ENCODE measurements at regions not wholly inside any gene's neighbourhood (a gene's known extent, or its start where the extent isn't known, plus 50 kb on each side); places are given as distances from the start of the nearest gene placed in this dataset.

DNA sequence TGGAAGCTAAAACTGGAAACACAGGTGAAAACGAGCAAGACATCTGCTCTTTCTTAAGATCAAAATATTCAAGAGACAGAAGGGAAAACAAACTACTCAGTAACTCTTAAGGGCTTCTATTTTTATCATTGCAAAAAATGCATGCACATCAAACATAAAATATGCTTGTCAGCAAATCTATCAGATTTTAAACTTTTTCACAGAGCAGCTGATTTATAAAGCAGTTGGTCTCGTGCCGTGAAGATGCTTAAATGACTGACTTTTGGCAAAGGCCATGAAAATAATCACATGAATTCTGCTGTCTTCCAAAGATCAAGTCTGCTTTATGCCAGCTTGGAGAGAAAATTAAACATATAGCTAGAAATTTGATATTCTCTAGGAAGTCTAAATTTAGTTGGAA is 482.1 kb upstream of the HS3ST1 start:
- DNase-seq (ENCODE audit: low read depth): no peak

GRCh38 chr4:11908712-11909111 is 480.0 kb upstream of the HS3ST1 start:
- DNase-seq (ENCODE audit: low read depth): no peak

DNA sequence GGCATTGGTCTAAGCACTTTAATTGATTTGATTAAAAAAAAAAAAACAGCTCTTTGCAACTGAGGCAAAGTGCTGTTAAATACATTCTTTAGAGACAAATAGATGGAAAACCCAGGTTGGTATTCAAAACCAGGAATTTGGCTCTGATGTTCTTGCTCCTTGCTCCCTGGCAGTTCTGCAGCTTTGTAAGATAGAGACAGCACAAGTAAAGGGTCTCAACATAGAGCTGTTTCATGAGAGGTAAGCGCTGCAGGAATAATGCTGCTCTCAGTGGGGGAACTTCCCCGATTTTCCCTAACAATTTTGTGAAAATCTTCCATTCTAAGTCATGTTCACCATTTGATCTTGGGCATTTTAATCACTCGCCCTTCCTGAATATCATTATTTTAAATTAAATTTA is 479.5 kb upstream of the HS3ST1 start:
- no peak for DNase-seq (ENCODE audit: low read depth)

GRCh38 chr4:11904846-11905739 is 476.4 kb upstream of the HS3ST1 start:
- DNase-seq (ENCODE audit: low read depth): no peak

DNA sequence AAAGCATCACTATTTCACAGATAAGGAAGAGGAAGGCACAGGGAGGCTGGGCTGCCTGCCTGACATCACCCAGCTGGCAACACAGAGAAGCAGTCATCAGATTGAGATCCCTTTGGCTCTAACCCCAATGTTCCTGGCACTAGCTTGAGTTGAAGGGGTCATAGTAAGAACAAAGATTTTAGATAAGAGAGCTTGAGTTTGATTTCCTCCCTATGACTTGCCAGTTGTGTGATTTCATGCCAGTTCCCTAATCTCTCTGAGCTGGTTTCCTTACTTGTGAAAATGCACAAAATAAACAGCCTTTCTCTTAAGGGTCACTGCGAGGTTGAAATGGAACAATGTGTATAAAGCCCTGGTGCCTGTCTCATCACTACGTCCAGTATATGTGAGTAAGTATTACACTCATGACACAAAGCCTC is 475.4 kb upstream of the HS3ST1 start:
- no peak for DNase-seq (ENCODE audit: low read depth)

- no peak for DNase-seq (ENCODE audit: low read depth)
These were observed 472.4 kb upstream of the HS3ST1 start for GRCh38 chr4:11901089-11901488.

GRCh38 chr4:11900359-11900758 is 471.7 kb upstream of the HS3ST1 start:
- DNase-seq (ENCODE audit: low read depth): no peak

GRCh38 chr4:11898796-11899195 is 470.1 kb upstream of the HS3ST1 start:
- DNase-seq (ENCODE audit: low read depth): no peak

DNA sequence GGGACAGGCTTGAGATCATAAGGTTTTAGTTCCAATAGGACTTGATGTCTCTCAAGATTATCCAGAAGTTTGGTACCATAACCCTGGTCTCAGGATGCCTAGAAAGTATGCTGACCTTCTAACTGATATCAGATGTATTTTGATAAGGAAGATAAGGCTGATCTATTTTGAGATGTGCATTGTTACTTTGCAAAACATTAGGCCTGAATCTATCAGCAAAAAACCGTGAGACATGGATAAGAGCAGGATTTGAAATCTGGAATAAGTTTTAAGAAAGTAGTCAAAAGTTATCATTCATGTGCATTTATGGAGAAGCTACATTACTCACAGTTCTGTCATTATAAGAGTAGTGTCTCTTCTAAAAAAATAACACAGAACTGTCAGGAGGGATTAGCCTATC is 467.1 kb upstream of the HS3ST1 start:
- no peak for DNase-seq (ENCODE audit: low read depth)

DNA sequence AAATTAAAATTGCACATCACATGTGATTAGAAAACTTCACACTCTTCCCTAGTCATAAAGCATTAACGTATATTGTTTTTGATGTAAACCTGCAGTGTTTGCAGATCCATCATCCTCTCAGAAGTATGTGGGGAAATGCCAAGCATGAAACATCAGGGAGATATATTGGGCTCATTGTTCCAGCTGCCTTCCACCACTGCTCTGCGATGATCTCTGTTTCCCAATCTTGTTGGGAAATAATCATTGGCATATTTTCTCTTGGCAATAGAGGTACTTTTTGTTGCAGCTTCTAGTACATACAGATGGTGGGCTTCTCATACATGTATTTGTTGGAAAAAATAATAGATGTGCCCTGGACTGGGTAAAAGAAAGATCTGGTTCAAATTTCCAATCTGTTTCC is 466.3 kb upstream of the HS3ST1 start:
- DNase-seq (ENCODE audit: low read depth): no peak

DNA sequence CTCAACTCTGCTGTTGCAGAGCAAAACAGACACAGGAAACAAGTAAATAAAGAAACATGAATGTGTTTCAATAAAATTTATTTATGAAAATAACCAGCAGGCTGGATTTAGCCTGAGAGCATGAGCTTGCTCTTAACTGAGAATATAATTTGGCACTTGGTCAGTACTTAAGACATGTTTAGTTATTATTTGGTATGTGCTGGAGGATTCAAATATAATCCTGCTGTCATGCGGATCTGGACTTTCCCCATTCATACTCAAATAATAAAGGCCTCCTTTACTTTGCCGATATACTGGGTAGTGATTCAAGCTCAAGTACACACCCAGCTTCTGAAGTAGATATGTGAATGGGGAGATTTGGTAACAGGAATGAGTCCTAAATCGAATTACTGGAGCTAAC is 465.5 kb upstream of the HS3ST1 start:
- no peak for DNase-seq (ENCODE audit: low read depth)

DNA sequence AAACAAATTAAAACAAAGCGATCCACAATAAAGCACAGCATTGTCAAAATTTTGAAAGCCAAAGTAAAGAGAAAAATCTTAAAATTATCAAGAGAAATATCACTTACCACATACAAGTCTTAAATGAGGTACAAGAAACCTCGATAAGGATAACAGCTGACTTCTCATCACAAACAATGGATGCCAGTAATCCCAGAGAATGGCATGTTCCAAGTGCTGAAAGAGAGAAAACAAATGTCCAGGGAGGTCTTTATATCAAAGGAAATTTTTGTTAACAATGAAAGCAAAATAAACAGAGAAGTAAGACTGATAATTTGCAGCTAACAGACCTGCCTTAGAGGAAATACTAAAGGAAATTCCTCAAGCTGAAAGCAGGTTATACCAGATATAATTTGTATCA is 460.4 kb upstream of the HS3ST1 start:
- no peak for DNase-seq (ENCODE audit: low read depth)

GRCh38 chr4:11881947-11882346 is 453.3 kb upstream of the HS3ST1 start:
- DNase-seq (ENCODE audit: low read depth): no peak

DNA sequence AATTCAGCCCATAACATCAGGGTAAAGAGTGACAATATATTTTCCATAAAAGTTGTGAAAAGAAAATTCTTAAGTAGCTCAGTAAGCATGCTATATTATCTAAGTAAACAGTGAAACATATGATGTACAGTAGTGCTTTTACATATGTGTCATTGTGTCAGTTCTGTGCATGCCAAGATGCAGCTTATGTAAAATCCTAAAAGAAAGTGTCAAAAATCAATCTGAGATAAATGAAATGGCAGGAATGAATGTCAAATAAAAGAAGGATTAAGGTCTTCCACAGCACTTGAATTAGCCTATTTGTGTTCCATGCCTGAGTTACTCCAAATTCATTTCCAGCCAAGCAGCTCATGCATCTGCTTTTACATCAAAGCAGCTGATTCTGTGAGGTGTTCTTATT is 452.7 kb upstream of the HS3ST1 start:
- DNase-seq (ENCODE audit: low read depth): no peak

GRCh38 chr4:11878241-11878640 is 449.5 kb upstream of the HS3ST1 start:
- no peak for DNase-seq (ENCODE audit: low read depth)

DNA sequence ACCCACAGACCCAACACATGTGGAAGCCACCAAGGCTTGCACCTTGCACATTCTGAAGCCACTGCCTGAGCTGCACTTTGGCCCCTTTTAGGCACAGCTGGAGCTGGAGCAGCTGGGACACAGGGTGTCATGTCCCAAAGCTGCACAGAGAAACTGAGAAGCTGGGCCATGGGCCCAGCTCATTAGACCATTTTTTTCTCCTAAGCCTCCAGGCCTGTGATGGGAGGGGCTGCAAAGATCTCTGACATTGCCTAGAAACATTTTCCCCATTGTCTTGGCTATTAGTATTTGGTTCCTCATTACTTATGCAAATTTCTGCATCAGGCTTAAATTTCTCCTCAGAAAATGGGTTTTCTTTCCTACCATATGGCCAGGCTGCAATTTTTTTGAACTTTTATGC is 447.4 kb upstream of the HS3ST1 start:
- DNase-seq (ENCODE audit: low read depth): no peak

GRCh38 chr4:11869191-11869870 is 440.6 kb upstream of the HS3ST1 start:
- no peak for DNase-seq (ENCODE audit: low read depth)

- DNase-seq (ENCODE audit: low read depth): no peak
These were observed 437.7 kb upstream of the HS3ST1 start for GRCh38 chr4:11866391-11866790.

- no peak for DNase-seq (ENCODE audit: low read depth)
These were observed 432.3 kb upstream of the HS3ST1 start for GRCh38 chr4:11860996-11861395.

- no peak for DNase-seq (ENCODE audit: low read depth)
These were observed 429.2 kb upstream of the HS3ST1 start for GRCh38 chr4:11857881-11858280.

DNA sequence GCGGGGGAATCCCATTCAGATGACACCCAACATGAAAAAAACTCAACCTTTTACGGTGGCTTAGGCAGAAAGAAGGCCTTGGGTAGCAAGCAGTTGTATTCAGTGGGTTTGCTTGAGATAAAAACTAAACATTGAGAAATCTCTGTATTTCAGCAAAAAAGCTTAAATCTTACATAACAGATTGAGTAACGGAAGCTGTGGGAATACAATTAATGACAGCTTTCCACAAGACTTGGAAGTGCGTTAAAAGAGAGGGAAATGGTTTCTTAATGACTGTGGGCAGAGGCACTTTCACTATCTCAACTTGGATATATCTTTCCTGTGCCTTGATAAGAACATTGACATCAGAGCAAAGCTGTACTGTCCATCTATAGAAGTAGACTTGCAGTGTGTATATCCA is 418.5 kb upstream of the HS3ST1 start:
- no peak for DNase-seq (ENCODE audit: low read depth)

DNA sequence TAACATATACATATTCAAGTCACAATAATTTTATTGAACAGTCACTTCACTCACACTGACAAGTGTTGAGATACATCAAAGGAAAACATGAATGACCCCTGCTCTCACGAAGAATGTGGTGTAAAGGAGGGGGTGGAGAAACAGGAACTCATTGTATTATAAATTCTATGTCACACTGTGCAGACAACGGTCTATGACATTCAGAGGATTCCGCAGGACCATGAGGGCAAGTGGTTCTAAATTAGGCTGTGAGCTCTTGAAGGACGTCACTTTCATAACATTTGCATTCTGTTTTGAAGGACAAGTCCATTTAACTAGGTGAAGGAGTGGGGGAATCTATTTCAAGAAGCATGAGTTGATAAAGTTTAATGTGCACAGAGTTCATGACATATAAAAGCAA is 415.2 kb upstream of the HS3ST1 start:
- no peak for DNase-seq (ENCODE audit: low read depth)

DNA sequence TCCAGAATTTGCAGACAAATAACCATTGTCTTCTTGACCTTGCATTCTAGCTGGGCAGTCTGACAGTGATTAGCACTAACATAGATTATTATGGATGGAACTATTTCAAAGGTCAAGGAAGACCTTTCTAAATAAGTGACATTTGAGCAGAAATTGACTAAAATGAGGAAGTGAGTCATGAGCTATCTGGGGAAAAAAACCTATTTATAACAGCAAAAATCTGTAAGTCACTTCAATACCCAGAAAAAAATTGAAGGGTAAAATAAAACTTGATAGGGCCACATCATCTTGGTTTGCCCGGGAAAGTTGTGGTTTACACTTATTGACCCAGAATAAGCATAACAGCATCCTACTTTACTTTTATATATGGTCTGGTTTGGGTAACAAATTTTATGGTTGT is 414.6 kb upstream of the HS3ST1 start:
- no peak for DNase-seq (ENCODE audit: low read depth)
